GM12891 (cell line): ENCODE measurements at regions not wholly inside any gene's neighbourhood (a gene's known extent, or its start where the extent isn't known, plus 50 kb on each side); places are given as distances from the start of the nearest gene placed in this dataset.
A peak's percentile ranks its signal among the peaks of the same experiment; 100 is the strongest.

Experiments used
- DNase-seq: peaks from one replicate; pipeline ENCODE4 v3.0.0; 2011; ENCODE audit warnings: low spot score; ENCODE audit not compliant: insufficient read length
- FAIRE-seq: peaks from 2 replicates; lab custom pipeline; 2011; peaks lifted over from hg19 to GRCh38; lab: Jason Lieb, UNC
- PAX5 ChIP-seq: IDR thresholded peaks from 2 replicates; pipeline ENCODE4 v1.6.1; 2011; ENCODE audit warnings: low read length, moderate library complexity, mild to moderate bottlenecking; ENCODE audit not compliant: insufficient read depth, severe bottlenecking
- POLR2A ChIP-seq: IDR thresholded peaks from 2 replicates; pipeline ENCODE4 v1.6.1; 2011; ENCODE audit warnings: low read depth, low read length, control low read depth
- POLR2AphosphoS5 ChIP-seq: IDR thresholded peaks from 2 replicates; pipeline ENCODE4 v1.6.1; 2011; ENCODE audit warnings: low read depth, low read length, control low read depth
- POU2F2 ChIP-seq: IDR thresholded peaks from 2 replicates; pipeline ENCODE4 v1.6.1; 2011; ENCODE audit warnings: low read depth, mild to moderate bottlenecking, control low read depth, low read length, moderate library complexity
- SPI1 ChIP-seq: IDR thresholded peaks from 2 replicates; pipeline ENCODE4 v1.6.1; 2011; ENCODE audit warnings: low read depth, low read length, control low read depth
- TAF1 ChIP-seq: IDR thresholded peaks from 2 replicates; pipeline ENCODE4 v1.6.1; 2011; ENCODE audit warnings: low read depth, low read length, control low read depth

GRCh38 chr2:2876331-2877221 is 501.0 kb downstream of the EIPR1 start:
- FAIRE-seq (no peak), DNase-seq (no peak)
- TF ChIP-seq POLR2A (no peak), PAX5 (no peak), POLR2AphosphoS5 (no peak), SPI1 (no peak), POU2F2 (no peak), TAF1 (no peak)

- FAIRE-seq (no peak), DNase-seq (no peak)
- TF ChIP-seq POU2F2 (no peak), POLR2AphosphoS5 (no peak), TAF1 (no peak), POLR2A (no peak), SPI1 (no peak), PAX5 (no peak)
Observed at GRCh38 chr2:2875831-2876230, 501.8 kb downstream of the EIPR1 start.

- DNase-seq (no peak), FAIRE-seq (no peak)
- TF ChIP-seq POLR2AphosphoS5: no peak
Observed at GRCh38 chr2:2875296-2875695, 502.3 kb downstream of the EIPR1 start.

- no peak for TF ChIP-seq SPI1
- TF ChIP-seq POLR2AphosphoS5: no peak
- TF ChIP-seq PAX5: no peak
- no peak for TF ChIP-seq POU2F2
- TF ChIP-seq TAF1: no peak
- no peak for TF ChIP-seq POLR2A
- DNase-seq: no peak
- no peak for FAIRE-seq
Observed at GRCh38 chr2:2874805-2875204, 502.8 kb downstream of the EIPR1 start.

- TF ChIP-seq PAX5: no peak
- TF ChIP-seq POU2F2: no peak
- TF ChIP-seq POLR2AphosphoS5: no peak
- no peak for TF ChIP-seq TAF1
- TF ChIP-seq POLR2A: no peak
- TF ChIP-seq SPI1: no peak
- DNase-seq (no peak), FAIRE-seq (no peak)
Observed at GRCh38 chr2:2874341-2874740, 503.3 kb downstream of the EIPR1 start.

- no peak for FAIRE-seq
- TF ChIP-seq POLR2A (no peak), POLR2AphosphoS5 (no peak), PAX5 (no peak), POU2F2 (no peak), TAF1 (no peak), SPI1 (no peak)
- DNase-seq: no peak
Observed at GRCh38 chr2:2873450-2873811, 504.2 kb downstream of the EIPR1 start.

- FAIRE-seq: peak; percentile 41
Observed at GRCh38 chr2:2872713-2873449, 504.7 kb downstream of the EIPR1 start.

GRCh38 chr2:2872309-2872617 is 505.4 kb downstream of the EIPR1 start:
- TF ChIP-seq TAF1: no peak
- TF ChIP-seq POLR2A: no peak
- TF ChIP-seq SPI1: no peak
- no peak for TF ChIP-seq POLR2AphosphoS5
- no peak for DNase-seq
- FAIRE-seq: no peak

More at GRCh38 chr2:2872713-2873449, 504.7 kb downstream of the EIPR1 start:
- DNase-seq: no peak
- no peak for TF ChIP-seq POU2F2
- TF ChIP-seq SPI1: no peak
- TF ChIP-seq POLR2A: no peak
- no peak for TF ChIP-seq POLR2AphosphoS5
- no peak for TF ChIP-seq PAX5
- TF ChIP-seq TAF1: no peak

- no peak for FAIRE-seq
- no peak for DNase-seq
- no peak for TF ChIP-seq TAF1
- no peak for TF ChIP-seq SPI1
- TF ChIP-seq POLR2A: no peak
- TF ChIP-seq POU2F2: no peak
- TF ChIP-seq POLR2AphosphoS5: no peak
- TF ChIP-seq PAX5: no peak
Observed at GRCh38 chr2:2871480-2872308, 505.9 kb downstream of the EIPR1 start.
